ENCODE measurements at regions not wholly inside any gene's neighbourhood (a gene's known extent, or its start where the extent isn't known, plus 50 kb on each side); places are given as distances from the start of the nearest gene placed in this dataset.

DNA sequence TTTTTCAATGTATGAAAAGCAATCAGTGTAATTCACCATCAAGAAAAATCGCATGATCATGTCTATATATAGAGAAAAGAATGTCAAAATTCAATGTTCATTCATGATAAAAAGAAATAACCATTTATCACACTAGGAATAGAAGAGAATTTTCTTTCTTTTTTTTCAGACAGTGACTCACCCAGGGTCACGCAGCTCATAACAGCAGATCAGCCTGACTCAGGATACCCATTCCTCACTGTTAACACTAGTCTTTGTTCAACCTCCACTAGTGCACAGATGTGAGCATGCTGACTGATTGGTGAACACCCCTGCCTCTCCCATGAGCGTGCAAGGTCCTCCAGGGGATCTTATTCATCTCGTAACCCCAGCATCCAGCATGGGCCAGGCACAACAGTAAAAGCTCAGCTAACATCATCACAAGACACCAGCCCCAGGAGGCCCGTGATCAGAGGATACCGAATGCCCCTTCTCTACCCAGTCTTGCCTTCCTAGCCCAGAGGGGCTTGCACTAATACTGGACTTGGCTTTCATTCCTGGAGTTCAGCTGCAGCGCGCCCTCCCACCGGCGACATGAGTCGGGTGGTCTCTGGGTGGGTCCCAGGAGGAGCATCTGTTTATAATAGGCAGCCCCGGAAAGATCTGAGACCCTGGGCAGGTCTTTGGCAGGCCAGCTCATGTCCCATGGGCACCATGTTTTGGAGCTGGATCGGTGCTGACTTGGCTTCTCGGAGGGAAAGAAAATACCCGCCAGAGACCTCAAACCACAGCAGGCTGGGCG is 539.5 kb upstream of the SLC10A2 start:
- TF ChIP-seq POLR2A (IDR thresholded peaks at IDR 0.05), result no peak
- TF ChIP-seq, protein P1, sequence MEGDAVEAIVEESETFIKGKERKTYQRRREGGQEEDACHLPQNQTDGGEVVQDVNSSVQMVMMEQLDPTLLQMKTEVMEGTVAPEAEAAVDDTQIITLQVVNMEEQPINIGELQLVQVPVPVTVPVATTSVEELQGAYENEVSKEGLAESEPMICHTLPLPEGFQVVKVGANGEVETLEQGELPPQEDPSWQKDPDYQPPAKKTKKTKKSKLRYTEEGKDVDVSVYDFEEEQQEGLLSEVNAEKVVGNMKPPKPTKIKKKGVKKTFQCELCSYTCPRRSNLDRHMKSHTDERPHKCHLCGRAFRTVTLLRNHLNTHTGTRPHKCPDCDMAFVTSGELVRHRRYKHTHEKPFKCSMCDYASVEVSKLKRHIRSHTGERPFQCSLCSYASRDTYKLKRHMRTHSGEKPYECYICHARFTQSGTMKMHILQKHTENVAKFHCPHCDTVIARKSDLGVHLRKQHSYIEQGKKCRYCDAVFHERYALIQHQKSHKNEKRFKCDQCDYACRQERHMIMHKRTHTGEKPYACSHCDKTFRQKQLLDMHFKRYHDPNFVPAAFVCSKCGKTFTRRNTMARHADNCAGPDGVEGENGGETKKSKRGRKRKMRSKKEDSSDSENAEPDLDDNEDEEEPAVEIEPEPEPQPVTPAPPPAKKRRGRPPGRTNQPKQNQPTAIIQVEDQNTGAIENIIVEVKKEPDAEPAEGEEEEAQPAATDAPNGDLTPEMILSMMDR (IDR thresholded peaks at IDR 0.05), result no peak
